CD8-positive, alpha-beta memory T cell (primary cell): ENCODE measurements at regions not wholly inside any gene's neighbourhood (a gene's known extent, or its start where the extent isn't known, plus 50 kb on each side); places are given as distances from the start of the nearest gene placed in this dataset.

Experiments
- CTCF ChIA-PET: fragments of 350-600 bp; sonication (Branson Sonifier 250); formaldehyde crosslinking; loops from one replicate; lab custom pipeline; 2021; ENCODE audit warnings: antibody characterized with exemption; lab: Charles Lee
- POLR2A ChIA-PET: fragments of 350-600 bp; sonication (Branson Sonifier 250); formaldehyde crosslinking; loops from one replicate; lab custom pipeline; 2021; ENCODE audit warnings: antibody characterized with exemption; lab: Charles Lee
- DNase-seq, 5 donors: peaks; one replicate each; pipeline versions ENCODE4 v3.0.0 to v3.0.0-alpha.2; 2020 to 2022; ENCODE audit warnings: mixed read lengths in 1 of 5
- H3K27ac ChIP-seq: one replicate; pipeline ENCODE4 v1.7.0; 2013; ENCODE audit warnings: low read depth, mild to moderate bottlenecking, low read length, moderate library complexity
- H3K27me3 ChIP-seq: 2 replicates; pipeline ENCODE4 v1.7.0; 2013; ENCODE audit warnings: low read length, mild to moderate bottlenecking; ENCODE audit not compliant: insufficient read depth, poor library complexity, severe bottlenecking
- H3K36me3 ChIP-seq: 2 replicates; pipeline ENCODE4 v1.7.0; 2013; ENCODE audit warnings: mild to moderate bottlenecking, low read length, moderate library complexity; ENCODE audit not compliant: insufficient read depth
- H3K4me1 ChIP-seq: 2 replicates; pipeline ENCODE4 v1.7.0; 2013; ENCODE audit warnings: mild to moderate bottlenecking, low read length, moderate library complexity; ENCODE audit not compliant: insufficient read depth
- H3K4me3 ChIP-seq: 2 replicates; pipeline ENCODE4 v1.7.0; 2013; ENCODE audit warnings: mild to moderate bottlenecking, low read length
- H3K9me3 ChIP-seq: 2 replicates; pipeline ENCODE4 v1.7.0; 2013; ENCODE audit warnings: mild to moderate bottlenecking, low read length
- H3K27ac Mint-ChIP-seq, 8 donors: one replicate each; pipeline ENCODE4 v1.8.0; 2020 to 2021; ENCODE audit warnings: mixed read lengths in 8 of 8, mild to moderate bottlenecking in 6 of 8, inconsistent platforms in 3 of 8, moderate library complexity in 3 of 8
- H3K27me3 Mint-ChIP-seq, 2 donors: one replicate each; pipeline ENCODE4 v1.8.0; 2020 to 2021; ENCODE audit warnings: mixed read lengths in 2 of 2, mild to moderate bottlenecking in 1 of 2, moderate library complexity in 1 of 2
- H3K36me3 Mint-ChIP-seq, 3 donors: one replicate each; pipeline ENCODE4 v1.8.0; 2020 to 2021; ENCODE audit warnings: mixed read lengths in 3 of 3, inconsistent platforms in 1 of 3, mild to moderate bottlenecking in 1 of 3
- H3K4me1 Mint-ChIP-seq, 3 donors: one replicate each; pipeline ENCODE4 v1.8.0; 2020 to 2021; ENCODE audit warnings: mixed read lengths in 3 of 3, inconsistent platforms in 1 of 3, mild to moderate bottlenecking in 1 of 3
- H3K4me3 Mint-ChIP-seq, 7 donors: one replicate each; pipeline ENCODE4 v1.8.0; 2020 to 2021; ENCODE audit warnings: mixed read lengths in 7 of 7, mild to moderate bottlenecking in 6 of 7, moderate library complexity in 4 of 7, inconsistent platforms in 2 of 7
- H3K9me3 Mint-ChIP-seq, 5 donors: one replicate each; pipeline ENCODE4 v1.8.0; 2020 to 2022; ENCODE audit warnings: mixed read lengths in 5 of 5, mild to moderate bottlenecking in 3 of 5, moderate library complexity in 2 of 5, inconsistent platforms in 1 of 5

DNA sequence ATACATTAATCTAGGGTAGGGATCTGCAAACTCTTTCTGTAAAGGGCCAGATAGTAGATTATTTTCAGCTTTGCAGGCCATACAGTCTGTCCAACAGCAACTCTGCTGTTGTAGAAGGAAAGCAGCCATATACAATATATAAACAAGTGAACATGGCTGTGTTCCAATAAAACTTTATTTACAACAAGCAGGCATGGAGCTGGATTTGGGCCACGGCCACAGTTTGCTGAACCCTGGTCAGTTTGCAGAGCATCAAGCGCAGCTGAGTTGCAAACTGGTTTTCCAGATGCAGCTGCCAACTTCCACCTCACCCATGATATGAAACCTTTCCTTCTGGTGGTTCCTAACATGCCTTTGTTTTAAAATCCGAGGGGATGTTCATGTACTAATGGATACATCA lies 310.4 kb upstream of the NFE2L3 start:
- no peak for DNase-seq
- ChIA-PET CTCF (no interaction called here), POLR2A (no interaction called here)
- Histone ChIP-seq H3K27ac (no peak overlapping the region), H3K27me3 (no peaks in the 10 kb centered on the region), H3K4me1 (no peaks in the 10 kb centered on the region), H3K9me3 (no peaks in the 10 kb centered on the region), H3K36me3 (no peaks in the 10 kb centered on the region), H3K4me3 (no peak overlapping the region)
- Mint-ChIP-seq H3K36me3 (peaks cover 0 to 2% (median 0%) of the 10 kb centered on the region in 3 donors), H3K27ac (no peak overlapping the region), H3K4me3 (no peak overlapping the region), H3K27me3 (peaks cover 18 to 53% of the 10 kb centered on the region in 2 donors), H3K4me1 (no peaks in the 10 kb centered on the region), H3K9me3 (no peaks in the 10 kb centered on the region)

DNA sequence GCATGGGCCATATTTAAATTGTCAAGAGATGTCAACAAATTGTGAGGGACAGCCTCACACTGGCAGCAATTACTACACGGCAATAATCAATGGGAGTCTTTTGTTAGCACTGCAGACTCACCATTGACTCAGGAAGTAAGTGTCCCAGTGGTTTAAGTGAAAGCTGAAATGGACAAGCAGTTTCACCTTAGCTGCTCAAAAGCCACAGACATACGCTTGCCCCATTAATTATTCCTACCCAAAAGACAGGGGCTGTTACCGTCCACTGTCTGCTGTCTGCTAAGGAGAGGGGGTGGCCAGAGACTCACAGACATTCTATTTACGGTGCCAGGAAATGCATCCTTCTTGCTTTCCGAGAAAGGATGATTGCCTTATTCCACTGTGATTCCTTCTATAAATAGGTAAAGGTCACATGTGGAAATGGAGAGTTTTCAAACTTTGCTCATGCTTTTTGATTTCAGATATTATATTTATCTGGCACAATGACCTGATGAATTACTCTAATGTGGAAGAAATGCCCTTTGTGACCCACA lies 309.7 kb upstream of the NFE2L3 start:
- H3K36me3 ChIP-seq = no peaks in the 10 kb centered on the region
- ChIA-PET CTCF (no interaction called here), POLR2A (no interaction called here)
- Mint-ChIP-seq H3K27me3 (peaks cover 20 to 47% of the 10 kb centered on the region in 2 donors), H3K4me3 (no peak overlapping the region), H3K27ac (no peak overlapping the region), H3K9me3 (no peaks in the 10 kb centered on the region), H3K4me1 (no peaks in the 10 kb centered on the region), H3K36me3 (peaks cover 0 to 2% (median 0%) of the 10 kb centered on the region in 3 donors)
- no peaks in the 10 kb centered on the region for H3K9me3 ChIP-seq
- H3K4me3 ChIP-seq = no peak overlapping the region
- H3K4me1 ChIP-seq = no peaks in the 10 kb centered on the region
- no peaks in the 10 kb centered on the region for H3K27me3 ChIP-seq
- DNase-seq = no peak
- H3K27ac ChIP-seq = no peak overlapping the region

DNA sequence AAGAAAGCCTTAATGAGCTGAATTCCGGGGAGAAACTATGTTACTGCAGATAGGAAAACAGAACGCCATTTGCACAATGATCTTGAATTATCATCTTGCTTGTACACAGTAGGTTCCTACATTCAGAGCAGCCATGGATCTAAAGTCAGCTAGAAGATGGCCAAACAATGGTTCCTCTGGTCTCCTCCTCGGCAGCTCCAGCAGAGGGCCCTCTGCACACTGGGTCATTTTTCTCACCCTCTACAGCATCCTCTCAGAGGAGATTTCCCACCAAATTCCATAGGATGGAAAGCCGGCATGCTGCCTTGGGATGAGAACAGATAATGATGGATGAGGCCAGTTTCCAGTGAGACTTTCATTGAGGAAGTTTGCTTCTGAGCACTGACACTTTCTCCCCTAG lies 308.5 kb upstream of the NFE2L3 start:
- H3K9me3 Mint-ChIP-seq = no peaks in the 10 kb centered on the region
- Histone ChIP-seq H3K36me3 (no peaks in the 10 kb centered on the region), H3K4me3 (no peak overlapping the region), H3K4me1 (no peaks in the 10 kb centered on the region), H3K27ac (no peak overlapping the region), H3K27me3 (no peaks in the 10 kb centered on the region), H3K9me3 (no peaks in the 10 kb centered on the region)
- DNase-seq = no peak
- H3K27ac Mint-ChIP-seq = no peak overlapping the region
- peaks cover 0 to 2% (median 0%) of the 10 kb centered on the region in 3 donors for H3K36me3 Mint-ChIP-seq
- no peak overlapping the region for H3K4me3 Mint-ChIP-seq
- H3K27me3 Mint-ChIP-seq = peaks cover 20 to 46% of the 10 kb centered on the region in 2 donors
- no peaks in the 10 kb centered on the region for H3K4me1 Mint-ChIP-seq
- POLR2A ChIA-PET = no interaction called here
- CTCF ChIA-PET = no interaction called here

DNA sequence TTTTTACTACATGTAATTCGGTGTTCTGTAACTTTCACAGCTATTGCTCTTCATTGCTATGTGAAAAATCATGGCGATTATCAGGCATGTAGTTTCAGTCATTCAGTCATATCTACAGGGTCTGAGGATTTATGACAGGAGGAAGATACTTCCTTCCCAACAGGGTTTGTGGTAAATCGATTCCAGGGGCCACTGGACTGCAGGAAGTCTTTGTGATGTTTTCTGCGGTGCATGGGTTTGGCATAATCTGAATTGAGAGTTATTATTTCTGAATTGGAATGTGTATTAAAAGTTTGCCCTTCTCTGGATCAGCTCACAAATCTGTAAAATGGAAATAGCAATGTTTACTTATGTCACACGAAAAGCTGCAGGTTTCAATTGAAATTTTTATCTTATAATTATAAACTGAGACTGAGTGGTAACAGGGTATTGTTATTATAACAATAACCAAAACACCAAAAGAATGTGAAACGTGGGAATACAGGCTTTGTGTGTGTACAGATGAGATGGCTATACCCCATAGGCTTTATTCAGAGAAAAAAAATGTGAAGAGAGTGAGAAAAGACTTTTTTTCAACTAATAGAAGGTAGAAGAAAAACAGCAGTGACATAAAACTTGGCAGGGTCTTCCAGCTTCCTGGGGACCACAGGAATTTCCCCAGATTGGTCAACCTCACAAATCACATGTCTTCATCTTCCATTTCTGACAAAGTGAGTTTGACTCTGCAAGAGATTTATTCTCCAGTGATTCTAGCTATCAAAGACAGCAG lies 307.7 kb upstream of the NFE2L3 start:
- Histone ChIP-seq H3K36me3 (no peaks in the 10 kb centered on the region), H3K4me1 (no peaks in the 10 kb centered on the region), H3K27ac (no peak overlapping the region), H3K4me3 (no peak overlapping the region), H3K9me3 (no peaks in the 10 kb centered on the region), H3K27me3 (no peaks in the 10 kb centered on the region)
- Mint-ChIP-seq H3K27me3 (peaks cover 22 to 49% of the 10 kb centered on the region in 2 donors), H3K9me3 (no peaks in the 10 kb centered on the region), H3K36me3 (peaks cover 0 to 2% (median 0%) of the 10 kb centered on the region in 3 donors), H3K4me1 (no peaks in the 10 kb centered on the region), H3K27ac (no peak overlapping the region), H3K4me3 (no peak overlapping the region)
- CTCF ChIA-PET = no interaction called here
- no peak for DNase-seq
- POLR2A ChIA-PET = no interaction called here

GRCh38 chr7:25845464-25845863 lies 306.5 kb upstream of the NFE2L3 start:
- Histone ChIP-seq H3K36me3 (no peaks in the 10 kb centered on the region), H3K4me1 (no peaks in the 10 kb centered on the region), H3K4me3 (no peak overlapping the region), H3K27ac (no peak overlapping the region), H3K27me3 (no peaks in the 10 kb centered on the region), H3K9me3 (no peaks in the 10 kb centered on the region)
- DNase-seq = no peak
- H3K4me3 Mint-ChIP-seq = no peak overlapping the region
- no peaks in the 10 kb centered on the region for H3K4me1 Mint-ChIP-seq
- CTCF ChIA-PET = no interaction called here
- peaks cover 0 to 2% (median 0%) of the 10 kb centered on the region in 5 donors for H3K9me3 Mint-ChIP-seq
- H3K27ac Mint-ChIP-seq = no peak overlapping the region
- peaks cover 29 to 58% of the 10 kb centered on the region in 2 donors for H3K27me3 Mint-ChIP-seq
- POLR2A ChIA-PET = no interaction called here
- H3K36me3 Mint-ChIP-seq = peaks cover 0 to 2% (median 0%) of the 10 kb centered on the region in 3 donors

GRCh38 chr7:25846722-25847121 lies 305.3 kb upstream of the NFE2L3 start:
- DNase-seq = no peak
- H3K27ac Mint-ChIP-seq = no peak overlapping the region
- CTCF ChIA-PET = no interaction called here
- H3K9me3 Mint-ChIP-seq = peaks cover 0 to 8% (median 2%) of the 10 kb centered on the region in 5 donors
- peaks cover 3 to 5% (median 4%) of the 10 kb centered on the region in 3 donors for H3K4me1 Mint-ChIP-seq
- peaks cover 40 to 70% of the 10 kb centered on the region in 2 donors for H3K27me3 Mint-ChIP-seq
- Histone ChIP-seq H3K4me1 (peaks cover under 1% of the 10 kb centered on the region), H3K36me3 (no peaks in the 10 kb centered on the region), H3K27ac (no peak overlapping the region), H3K9me3 (no peaks in the 10 kb centered on the region), H3K27me3 (peaks cover 13% of the 10 kb centered on the region), H3K4me3 (no peak overlapping the region)
- H3K36me3 Mint-ChIP-seq = peaks cover 0 to 2% (median 0%) of the 10 kb centered on the region in 3 donors
- POLR2A ChIA-PET = no interaction called here
- no peak overlapping the region for H3K4me3 Mint-ChIP-seq

GRCh38 chr7:25847336-25848070 lies 304.5 kb upstream of the NFE2L3 start:
- peaks cover 6% of the 10 kb centered on the region for H3K4me1 ChIP-seq
- Mint-ChIP-seq H3K27ac (no peak overlapping the region), H3K27me3 (peaks cover 44 to 68% of the 10 kb centered on the region in 2 donors), H3K4me3 (no peak overlapping the region), H3K9me3 (peaks cover 0 to 8% (median 3%) of the 10 kb centered on the region in 5 donors), H3K4me1 (peaks cover 6 to 8% (median 8%) of the 10 kb centered on the region in 3 donors), H3K36me3 (peaks cover 0 to 2% (median 0%) of the 10 kb centered on the region in 3 donors)
- no peak overlapping the region for H3K27ac ChIP-seq
- no peaks in the 10 kb centered on the region for H3K9me3 ChIP-seq
- POLR2A ChIA-PET = no interaction called here
- no peaks in the 10 kb centered on the region for H3K36me3 ChIP-seq
- H3K27me3 ChIP-seq = peaks cover 17% of the 10 kb centered on the region
- no peak for DNase-seq
- CTCF ChIA-PET = no interaction called here
- H3K4me3 ChIP-seq = no peak overlapping the region
